GM19043 (cell line): ENCODE measurements at regions not wholly inside any gene's neighbourhood (a gene's known extent, or its start where the extent isn't known, plus 50 kb on each side); places are given as distances from the start of the nearest gene placed in this dataset.
"Not testable (repeated sequence)": the region's sequence is repeated elsewhere in the genome, so short reads cannot be mapped to it uniquely, and the experiment has no call there.

Experiments used
- ATAC-seq: cut with Tn5 transposase; IDR thresholded peaks from one replicate; pipeline ENCODE4 v1.9.1; 2021; ENCODE audit warnings: low read depth; ENCODE audit not compliant: unreplicated experiment

DNA sequence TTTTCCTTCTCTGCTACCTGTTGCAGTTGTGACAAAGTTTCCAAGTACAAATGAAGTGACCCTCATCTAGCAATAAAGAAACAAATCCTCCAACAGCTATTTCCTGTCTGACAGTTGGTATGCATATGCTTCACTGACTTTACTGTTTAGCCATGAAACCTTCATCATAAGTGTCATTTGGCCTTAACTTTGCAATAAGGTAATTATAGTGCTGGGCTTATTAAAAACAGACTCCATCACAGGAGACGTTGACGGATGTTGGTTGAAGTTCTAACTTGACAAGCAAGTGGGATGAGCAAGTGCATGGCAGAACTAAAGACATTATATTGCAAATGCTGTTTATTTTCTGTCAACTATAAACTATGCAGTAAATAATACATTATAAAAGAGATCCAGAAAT is 425.2 kb downstream of the RPS29 start:
- no peak for ATAC-seq

DNA sequence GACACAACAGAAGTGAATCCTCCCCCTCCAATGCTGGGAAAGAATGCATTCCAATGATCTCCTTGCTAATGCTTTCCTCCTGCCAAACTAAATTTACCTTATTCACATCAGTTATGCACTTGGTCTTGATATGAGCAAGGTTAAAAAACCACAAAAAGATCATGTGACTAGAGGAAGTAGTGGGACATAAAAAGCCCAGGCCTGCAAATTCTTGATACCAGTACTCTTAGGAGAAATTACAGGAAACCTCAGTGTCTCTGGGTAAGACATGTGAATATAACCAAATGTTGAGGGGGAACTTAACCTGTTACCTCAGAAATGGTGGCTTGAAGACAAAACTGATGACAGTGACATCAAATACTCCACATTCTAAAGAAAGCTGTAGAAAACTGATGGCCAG is 427.1 kb downstream of the RPS29 start:
- no peak for ATAC-seq

DNA sequence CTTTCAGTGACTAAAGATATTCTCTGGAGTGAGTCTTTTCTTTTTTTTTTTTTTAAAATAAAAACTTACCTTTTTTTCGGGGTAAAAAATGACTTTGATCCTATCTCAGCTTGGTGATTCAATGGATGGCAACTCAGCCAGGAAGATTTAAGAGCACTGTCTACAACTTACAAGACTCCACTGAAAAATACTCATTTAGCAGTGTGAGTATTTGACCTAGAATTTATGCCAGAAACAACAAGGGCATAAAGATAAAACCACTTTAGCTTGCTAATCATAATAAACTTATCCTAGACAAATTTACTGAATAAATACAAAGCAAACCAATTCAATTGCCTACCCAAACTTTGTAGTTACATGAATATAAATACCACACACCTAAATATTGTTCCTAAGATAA is 446.6 kb downstream of the RPS29 start:
- ATAC-seq, result no peak

- ATAC-seq, result no peak
Observed at GRCh38 chr14:49134940-49135339, 451.2 kb downstream of the RPS29 start.

GRCh38 chr14:49121246-49121645 is 464.9 kb downstream of the RPS29 start:
- no peak for ATAC-seq

DNA sequence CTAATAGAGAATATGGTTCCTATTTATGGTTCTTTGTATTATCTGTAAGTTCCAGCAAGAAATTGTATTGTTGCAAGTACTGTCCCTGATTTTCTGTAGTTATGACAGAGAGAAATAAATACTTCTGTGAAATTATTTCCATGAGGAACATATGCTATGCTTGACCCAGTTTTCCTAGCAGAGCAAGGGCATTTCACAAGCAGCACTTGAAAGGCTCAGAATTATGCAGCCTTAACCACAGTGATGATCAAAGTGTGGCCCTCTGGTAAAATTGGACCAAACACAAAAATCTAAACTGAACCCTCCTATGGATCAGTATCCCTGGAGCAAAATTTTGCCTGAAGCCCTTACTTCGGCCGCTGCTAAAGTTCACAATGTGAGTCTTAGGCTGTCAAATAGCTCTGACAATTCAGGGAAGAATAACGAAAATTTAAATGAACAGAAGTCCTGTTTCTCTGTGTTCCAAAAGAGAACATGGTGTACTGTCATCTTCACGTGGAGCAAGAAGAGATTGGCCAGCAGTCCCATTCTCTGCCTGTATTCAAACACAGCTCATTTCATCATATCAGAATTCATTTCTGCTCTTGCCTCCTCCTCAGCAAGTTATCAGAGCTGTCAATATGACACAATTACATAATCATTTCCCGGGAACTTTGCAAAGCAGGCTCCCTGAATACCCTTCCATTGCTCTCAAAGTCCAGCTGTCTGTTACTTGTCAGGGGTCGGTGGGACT is 471.9 kb downstream of the RPS29 start:
- no peak for ATAC-seq

- no peak for ATAC-seq
Observed at GRCh38 chr14:49106741-49107667, 479.2 kb downstream of the RPS29 start.

DNA sequence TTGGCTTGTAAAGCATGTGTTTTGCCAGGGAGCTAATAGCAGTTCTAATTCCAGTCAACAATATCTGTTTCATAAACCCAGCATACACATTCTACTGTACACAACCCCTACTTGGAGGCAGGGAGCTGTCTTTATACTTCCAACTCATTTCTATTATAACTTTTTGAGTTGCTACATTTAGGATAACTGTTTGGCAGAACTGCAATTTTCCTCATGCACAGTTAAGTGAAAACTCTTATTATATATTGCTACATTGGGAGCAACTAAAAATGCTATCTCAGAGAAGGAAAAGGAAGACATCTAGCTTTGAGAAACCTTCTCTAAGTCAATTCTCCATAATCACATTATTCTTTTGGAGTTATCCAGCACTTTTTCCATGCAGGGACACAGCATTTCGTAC is 480.2 kb downstream of the RPS29 start:
- no peak for ATAC-seq

DNA sequence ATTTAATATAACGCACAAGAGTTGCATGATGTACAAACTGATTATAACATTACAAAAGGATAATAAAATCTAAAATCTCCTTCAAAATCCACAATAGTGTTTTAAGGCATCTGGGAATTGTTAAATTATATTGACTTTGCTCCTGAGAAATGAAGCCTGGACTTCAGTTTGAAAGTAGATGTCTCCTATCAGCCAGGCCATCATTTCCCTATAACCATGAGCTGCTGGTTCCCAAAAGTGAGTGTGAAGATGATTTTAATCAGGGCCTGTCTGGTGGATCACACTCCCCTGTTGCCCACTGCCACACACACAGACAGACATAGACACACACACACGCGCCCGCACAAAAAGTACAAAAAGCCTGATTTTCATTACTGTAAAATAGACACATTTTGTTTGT is 480.7 kb downstream of the RPS29 start:
- ATAC-seq, result no peak

GRCh38 chr14:49092345-49092744 is 493.8 kb downstream of the RPS29 start:
- ATAC-seq, result no peak

DNA sequence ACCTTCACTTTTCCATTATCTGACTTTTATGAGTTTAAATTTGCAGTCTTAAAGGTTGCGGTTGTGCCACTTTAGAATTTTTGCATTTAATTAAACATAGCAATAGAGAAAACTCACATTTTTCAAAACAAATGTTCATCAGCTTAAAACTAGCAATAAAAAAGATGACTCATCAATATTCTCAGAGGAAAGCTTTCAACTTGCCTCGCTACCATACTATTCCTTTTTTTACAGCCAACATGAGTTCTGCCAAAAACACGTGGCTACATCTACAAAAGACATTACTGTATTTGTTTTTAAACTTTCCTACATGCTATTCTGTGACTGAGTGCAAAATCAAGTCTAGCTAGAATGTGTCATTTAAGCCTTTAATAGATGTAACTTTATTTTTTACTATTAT is 497.1 kb downstream of the RPS29 start:
- ATAC-seq, result no peak

- not testable (repeated sequence) for ATAC-seq
Observed at GRCh38 chr14:49073292-49073691, 512.9 kb downstream of the RPS29 start.

DNA sequence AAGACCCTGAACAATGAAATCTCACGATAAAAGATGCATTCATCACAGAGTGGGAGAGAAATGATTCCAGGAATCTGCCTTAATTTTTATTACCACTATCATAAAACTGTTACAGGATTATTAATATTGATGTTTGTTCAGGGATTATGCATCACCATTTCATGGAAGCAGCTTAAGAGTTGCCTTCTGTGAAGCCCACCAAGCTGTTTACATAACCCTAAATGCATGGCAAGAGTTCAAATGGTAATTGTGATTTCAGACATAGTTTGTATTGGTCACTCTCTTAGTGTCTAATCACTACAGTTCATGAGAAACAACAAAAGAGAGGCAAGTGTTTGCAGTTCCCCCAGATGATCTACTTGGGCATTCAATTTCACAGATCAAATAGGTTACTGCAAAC is 527.7 kb downstream of the RPS29 start:
- ATAC-seq, result no peak

DNA sequence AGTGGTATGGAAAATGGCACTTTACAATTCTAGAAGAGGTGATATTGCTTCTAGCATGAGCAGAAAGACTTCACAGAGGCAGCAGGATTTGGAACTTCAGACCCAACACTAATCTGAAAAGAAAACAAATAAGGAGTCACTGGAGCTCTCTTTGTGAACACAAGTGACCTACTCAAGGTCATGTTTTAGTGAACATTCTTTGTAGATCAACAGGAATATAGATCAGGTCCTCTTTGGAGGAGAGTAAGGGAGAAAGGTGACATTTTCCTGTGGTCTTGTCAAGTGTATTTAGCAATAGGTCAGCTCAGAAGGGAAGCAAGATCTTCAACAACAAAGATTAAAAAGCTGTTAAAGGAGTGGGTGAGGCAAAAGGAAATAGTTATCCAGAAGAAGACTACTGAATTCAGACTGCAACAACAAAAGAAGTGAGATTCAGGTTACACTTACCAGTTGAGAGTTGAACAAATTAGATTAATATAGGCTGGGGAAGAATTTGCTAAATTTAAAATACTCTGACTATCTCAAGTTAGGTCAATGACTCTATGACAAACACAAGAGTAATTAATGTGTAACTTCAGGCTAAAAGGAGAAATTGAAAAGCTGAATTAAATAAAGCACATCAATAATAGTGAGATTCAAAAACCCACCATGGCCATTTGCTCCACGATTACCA is 528.2 kb downstream of the RPS29 start:
- no peak for ATAC-seq

DNA sequence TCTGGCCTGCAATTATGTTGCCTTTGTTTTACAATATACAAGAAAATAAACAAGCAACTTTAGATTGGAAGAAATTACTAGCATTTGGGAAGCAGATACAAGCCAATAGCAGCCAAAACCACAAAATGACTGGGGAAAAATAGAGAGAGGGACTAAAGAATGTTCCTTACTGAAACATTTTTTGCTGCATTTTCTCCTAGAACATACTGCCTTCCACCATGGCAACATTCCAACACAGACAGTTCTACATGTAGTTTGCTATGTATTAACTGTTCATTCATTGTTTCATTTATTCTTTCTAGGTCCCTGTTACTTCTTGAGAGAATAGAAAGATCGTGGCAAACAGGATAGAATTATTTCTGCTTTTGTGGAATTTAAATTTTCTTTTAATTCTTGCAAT is 530.2 kb downstream of the RPS29 start:
- ATAC-seq, result no peak

DNA sequence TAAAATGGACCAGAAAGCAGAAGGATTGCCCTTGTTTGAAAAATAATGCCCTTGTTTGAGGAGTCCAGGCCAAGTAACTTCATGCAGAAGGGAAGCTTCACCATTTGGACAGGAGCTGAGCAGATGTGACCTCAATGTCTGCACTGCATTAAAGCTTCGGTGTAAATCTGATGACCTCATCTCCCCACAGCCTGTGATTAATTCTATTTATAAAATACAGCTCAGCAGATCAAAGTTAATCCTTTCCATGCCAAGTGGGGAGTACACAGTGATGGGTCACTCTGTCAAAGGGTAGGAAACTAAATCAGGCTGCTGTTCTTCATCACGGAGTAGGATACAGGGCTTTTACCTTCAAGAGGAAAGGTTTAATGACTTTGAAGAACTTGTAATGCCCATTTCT is 533.7 kb downstream of the RPS29 start:
- ATAC-seq, result no peak

DNA sequence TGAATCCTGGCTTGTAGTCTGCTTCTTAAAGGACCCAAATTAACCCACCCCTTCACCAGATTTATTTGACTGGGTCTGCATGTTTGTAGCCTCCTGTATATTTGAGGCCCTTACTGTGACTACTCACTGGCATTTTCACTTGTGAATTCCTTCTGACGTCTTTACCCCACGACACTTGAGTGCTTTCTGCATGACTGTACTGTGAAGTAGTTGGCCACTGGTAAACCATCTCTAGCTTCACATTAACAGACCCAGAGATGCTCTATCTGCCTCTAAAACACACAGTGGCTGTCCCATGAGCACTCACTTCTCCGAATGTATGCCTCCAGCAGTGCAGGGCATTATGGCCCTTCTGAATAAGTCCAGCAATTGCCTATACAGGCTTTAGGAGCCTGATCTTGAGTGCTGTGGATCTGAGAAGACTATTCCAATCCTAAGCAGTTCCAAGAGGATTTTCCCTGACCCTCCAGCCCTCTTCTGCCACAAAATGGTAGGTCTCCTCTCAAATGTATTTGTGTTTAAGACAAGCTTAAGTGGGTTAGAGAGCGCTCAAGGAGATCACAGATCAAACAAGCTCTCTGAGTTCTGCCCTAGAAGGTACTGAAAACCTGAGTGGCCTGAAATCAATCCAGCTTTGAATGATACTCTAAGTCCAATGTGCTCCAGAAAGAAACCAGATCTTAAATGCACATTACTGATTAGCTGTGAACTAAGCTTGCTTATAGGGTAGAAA is 534.7 kb downstream of the RPS29 start:
- no peak for ATAC-seq

DNA sequence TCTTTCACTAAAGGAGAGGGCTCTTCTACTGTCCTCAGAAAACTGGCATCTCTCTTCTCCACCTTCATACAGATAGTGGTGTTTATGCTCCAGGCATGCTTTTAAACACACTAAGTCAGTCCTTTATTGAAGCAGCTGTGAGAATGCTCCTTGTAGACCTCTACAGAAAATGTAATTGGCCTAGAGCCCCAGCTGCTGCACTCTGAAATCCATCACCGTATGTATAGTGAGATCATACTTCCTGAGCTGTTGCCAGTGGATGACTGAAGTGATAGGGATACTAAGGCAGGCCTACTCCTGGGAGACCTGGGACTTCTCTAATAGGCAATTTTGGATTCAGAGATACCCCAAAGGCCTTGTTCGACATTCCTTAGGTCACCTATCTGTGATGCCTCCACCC is 535.4 kb downstream of the RPS29 start:
- ATAC-seq, result no peak

DNA sequence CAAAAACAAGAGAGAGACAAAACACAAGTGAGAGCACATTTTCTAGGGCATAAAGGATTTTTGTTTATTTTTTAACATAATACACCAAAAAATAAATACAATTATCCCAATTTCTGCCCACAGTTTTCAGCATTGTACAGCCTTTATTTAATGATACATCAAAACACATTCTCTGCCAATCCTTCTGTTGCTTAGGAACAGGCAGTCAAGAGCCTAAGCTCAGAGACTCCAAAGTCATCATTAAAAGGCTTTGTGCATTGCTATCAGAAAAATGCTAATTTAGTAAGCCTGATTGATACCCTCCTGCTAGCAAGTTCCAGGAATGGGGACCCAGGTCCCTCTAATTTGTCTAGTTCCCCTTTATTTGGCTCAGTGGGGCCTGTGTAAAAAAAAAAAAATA is 536.5 kb downstream of the RPS29 start:
- ATAC-seq, result no peak

- no peak for ATAC-seq
Observed at GRCh38 chr14:49044981-49045380, 541.2 kb downstream of the RPS29 start.
